ENCODE measurements at regions not wholly inside any gene's neighbourhood (a gene's known extent, or its start where the extent isn't known, plus 50 kb on each side); places are given as distances from the start of the nearest gene placed in this dataset.

DNA sequence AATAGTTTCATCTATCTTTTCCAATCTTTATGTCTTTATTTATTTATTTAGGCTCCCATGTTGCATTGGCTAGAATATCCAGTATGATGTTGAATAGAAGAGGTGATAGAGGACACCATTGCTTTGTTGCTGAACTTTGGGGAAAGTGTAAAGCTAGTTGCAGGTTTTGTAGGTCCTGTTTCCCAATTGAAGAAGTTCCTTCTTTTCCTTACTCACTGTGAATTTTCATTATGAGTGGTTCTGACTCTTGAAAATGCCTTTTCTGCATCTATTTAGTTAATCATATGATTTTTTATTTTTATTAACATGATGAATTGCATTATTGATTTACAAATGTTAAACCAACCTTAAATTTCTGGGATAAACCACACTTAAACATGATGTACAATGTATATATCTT, 58.9 kb upstream of the NR3C1 start:
- TF ChIP-seq, protein P1, sequence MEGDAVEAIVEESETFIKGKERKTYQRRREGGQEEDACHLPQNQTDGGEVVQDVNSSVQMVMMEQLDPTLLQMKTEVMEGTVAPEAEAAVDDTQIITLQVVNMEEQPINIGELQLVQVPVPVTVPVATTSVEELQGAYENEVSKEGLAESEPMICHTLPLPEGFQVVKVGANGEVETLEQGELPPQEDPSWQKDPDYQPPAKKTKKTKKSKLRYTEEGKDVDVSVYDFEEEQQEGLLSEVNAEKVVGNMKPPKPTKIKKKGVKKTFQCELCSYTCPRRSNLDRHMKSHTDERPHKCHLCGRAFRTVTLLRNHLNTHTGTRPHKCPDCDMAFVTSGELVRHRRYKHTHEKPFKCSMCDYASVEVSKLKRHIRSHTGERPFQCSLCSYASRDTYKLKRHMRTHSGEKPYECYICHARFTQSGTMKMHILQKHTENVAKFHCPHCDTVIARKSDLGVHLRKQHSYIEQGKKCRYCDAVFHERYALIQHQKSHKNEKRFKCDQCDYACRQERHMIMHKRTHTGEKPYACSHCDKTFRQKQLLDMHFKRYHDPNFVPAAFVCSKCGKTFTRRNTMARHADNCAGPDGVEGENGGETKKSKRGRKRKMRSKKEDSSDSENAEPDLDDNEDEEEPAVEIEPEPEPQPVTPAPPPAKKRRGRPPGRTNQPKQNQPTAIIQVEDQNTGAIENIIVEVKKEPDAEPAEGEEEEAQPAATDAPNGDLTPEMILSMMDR (IDR thresholded peaks at IDR 0.05; ENCODE audit: low read depth, low read length) = no peak
- H3K4me3 ChIP-seq (replicated peaks in 1 of 2; ENCODE audit: low read depth in 2 of 2, low read length in 2 of 2) = no peak overlapping the region
- DNase-seq (ENCODE audit: low read depth in 2 of 2) = no peak

DNA sequence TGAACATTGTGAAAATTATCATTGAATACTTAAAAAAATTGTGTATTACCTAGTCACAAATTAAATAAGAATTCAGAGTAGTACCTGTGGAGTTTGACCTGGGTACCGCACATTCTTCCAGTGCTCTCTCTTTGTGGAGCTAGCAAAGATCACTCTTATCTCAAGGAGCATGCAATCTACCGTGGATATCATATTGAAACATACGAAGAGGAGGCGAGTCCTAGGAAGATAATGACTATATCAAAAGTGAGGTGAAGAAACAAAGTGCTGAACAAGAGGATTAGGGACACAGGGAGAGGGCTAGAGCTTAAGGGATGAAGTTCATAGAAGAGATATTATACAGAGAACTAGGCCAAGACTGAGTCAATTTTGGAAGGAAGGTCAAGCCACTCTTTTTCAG, 55.9 kb upstream of the NR3C1 start:
- TF ChIP-seq, protein P1 (IDR thresholded peaks at IDR 0.05; ENCODE audit: low read depth, low read length) = no peak
- no peak for DNase-seq (ENCODE audit: low read depth in 2 of 2)
- H3K4me3 ChIP-seq (replicated peaks in 1 of 2; ENCODE audit: low read depth in 2 of 2, low read length in 2 of 2) = no peak overlapping the region

DNA sequence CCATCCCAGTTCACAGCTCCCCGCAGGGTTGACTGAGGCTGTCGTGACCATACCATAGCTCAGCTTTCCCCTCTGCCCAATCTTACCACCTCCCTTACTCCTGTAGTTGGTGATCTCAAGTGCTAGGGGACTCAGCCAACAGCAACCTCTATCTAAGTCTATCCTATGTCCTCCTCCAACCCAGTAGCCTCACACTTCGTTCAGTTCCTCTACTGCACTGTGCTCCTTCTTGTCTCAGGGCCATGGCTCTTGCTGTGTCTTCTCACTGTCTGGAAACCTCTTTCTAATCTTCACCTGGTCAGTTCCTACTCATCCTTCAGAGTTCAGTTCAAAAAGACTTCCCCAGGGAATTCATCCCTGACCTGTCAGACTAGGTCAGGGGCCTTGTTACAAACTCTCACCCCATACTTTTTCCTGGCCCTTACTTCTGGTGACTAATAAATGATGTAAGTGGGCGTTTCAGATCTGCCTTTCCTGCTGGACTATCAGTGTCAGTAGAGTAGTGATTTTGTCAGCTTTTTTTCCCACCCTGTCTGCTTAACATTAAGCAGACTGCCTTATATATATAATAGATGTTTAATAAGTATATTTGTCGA, 53.6 kb upstream of the NR3C1 start:
- DNase-seq (ENCODE audit: low read depth in 2 of 2) = peak; percentile 66 to 72
- H3K4me3 ChIP-seq (replicated peaks in 1 of 2; ENCODE audit: low read depth in 2 of 2, low read length in 2 of 2) = no peak overlapping the region
- TF ChIP-seq, protein P1 (IDR thresholded peaks at IDR 0.05; ENCODE audit: low read depth, low read length) = no peak

DNA sequence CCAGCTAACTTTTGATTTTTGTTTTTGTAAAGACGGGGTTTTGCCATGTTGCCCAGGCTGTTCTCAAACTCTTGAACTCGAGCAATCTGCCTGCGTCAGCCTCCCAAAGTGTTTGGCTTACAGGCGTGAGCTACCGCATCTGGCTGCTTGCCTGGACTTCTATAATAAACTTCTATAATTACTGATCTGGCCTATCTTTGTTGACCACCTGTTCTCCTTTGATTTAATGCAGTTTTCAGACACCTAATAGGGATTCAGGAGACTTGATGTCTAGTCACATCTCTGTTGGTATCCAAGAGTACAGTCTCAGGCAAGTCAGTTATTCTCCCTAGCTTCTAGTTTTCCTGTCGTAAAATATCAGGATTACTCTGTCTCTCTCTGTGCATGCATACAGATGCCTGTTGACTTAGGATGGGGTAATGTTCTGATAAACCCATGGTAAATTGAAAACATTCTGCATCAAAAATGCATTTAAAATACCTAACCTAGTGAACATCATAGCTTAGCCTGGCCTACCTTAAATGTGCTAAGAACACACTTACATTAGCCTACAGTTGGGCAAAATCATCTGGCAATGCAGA, 51.5 kb upstream of the NR3C1 start:
- TF ChIP-seq, protein P1 (IDR thresholded peaks at IDR 0.05; ENCODE audit: low read depth, low read length) = no peak
- no peak overlapping the region for H3K4me3 ChIP-seq (replicated peaks in 1 of 2; ENCODE audit: low read depth in 2 of 2, low read length in 2 of 2)
- DNase-seq (ENCODE audit: low read depth in 2 of 2) = no peak

DNA sequence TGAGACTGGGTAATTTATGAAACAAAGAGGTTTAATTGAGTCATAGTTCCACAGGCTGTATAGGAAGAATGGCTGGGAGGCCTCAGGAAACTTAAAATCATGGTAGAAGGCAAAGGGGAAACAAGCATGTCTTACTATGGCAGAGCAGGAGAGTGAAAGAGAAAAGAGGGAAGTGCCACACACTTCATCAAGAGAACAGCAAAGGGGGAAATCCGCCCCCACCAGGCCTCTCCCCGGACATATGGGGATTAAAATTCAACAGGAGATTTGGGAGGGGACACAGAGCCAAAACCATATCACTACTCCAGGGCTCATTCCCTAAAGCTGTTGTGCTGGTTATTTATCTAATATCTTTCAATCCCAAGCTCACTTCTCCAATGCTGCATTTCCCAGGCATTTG, 50.2 kb upstream of the NR3C1 start:
- TF ChIP-seq, protein P1 (IDR thresholded peaks at IDR 0.05; ENCODE audit: low read depth, low read length) = no peak
- no peak overlapping the region for H3K4me3 ChIP-seq (replicated peaks in 1 of 2; ENCODE audit: low read depth in 2 of 2, low read length in 2 of 2)

More for the DNA sequence above, 50.2 kb upstream of the NR3C1 start:
- DNase-seq (ENCODE audit: low read depth in 2 of 2) = no peak

Data from cardiac fibroblast (primary cell).